ENCODE measurements at regions not wholly inside any gene's neighbourhood (a gene's known extent, or its start where the extent isn't known, plus 50 kb on each side); places are given as distances from the start of the nearest gene placed in this dataset.
A peak's percentile ranks its signal among the peaks of the same experiment; 100 is the strongest.
"Not testable (repeated sequence)": the region's sequence is repeated elsewhere in the genome, so short reads cannot be mapped to it uniquely, and the experiment has no call there.

GRCh38 chr5:39526914-39527477 is 102.2 kb upstream of the DAB2 start:
- TF ChIP-seq CTCF (conservative IDR thresholded peaks at IDR 0.05; ENCODE audit: low read length) = no peak
- peak; percentile 53 for DNase-seq (ENCODE audit: low read depth)
- no peak overlapping the region for H3K4me3 ChIP-seq (ENCODE audit: low read length)

GRCh38 chr5:39525781-39526180 is 101.0 kb upstream of the DAB2 start:
- not testable (repeated sequence) for DNase-seq (ENCODE audit: low read depth); H3K4me3 ChIP-seq (ENCODE audit: low read length)

GRCh38 chr5:39525271-39525670 is 100.5 kb upstream of the DAB2 start:
- TF ChIP-seq CTCF (conservative IDR thresholded peaks at IDR 0.05; ENCODE audit: low read length) = no peak
- no peak overlapping the region for H3K4me3 ChIP-seq (ENCODE audit: low read length)
- no peak for DNase-seq (ENCODE audit: low read depth)

- no peak overlapping the region for H3K4me3 ChIP-seq (ENCODE audit: low read length)
- no peak for TF ChIP-seq CTCF (conservative IDR thresholded peaks at IDR 0.05; ENCODE audit: low read length)
- DNase-seq (ENCODE audit: low read depth) = peak; percentile 86
Observed at GRCh38 chr5:39523821-39524220, 99.0 kb upstream of the DAB2 start.

- no peak overlapping the region for H3K4me3 ChIP-seq (ENCODE audit: low read length)
- TF ChIP-seq CTCF (conservative IDR thresholded peaks at IDR 0.05; ENCODE audit: low read length) = no peak
- peak; percentile 65 for DNase-seq (ENCODE audit: low read depth)
Observed at GRCh38 chr5:39521940-39522590, 97.3 kb upstream of the DAB2 start.

GRCh38 chr5:39521098-39521860 is 96.5 kb upstream of the DAB2 start:
- no peak for DNase-seq (ENCODE audit: low read depth)
- H3K4me3 ChIP-seq (ENCODE audit: low read length) = no peak overlapping the region
- no peak for TF ChIP-seq CTCF (conservative IDR thresholded peaks at IDR 0.05; ENCODE audit: low read length)

GRCh38 chr5:39520232-39520572 is 95.4 kb upstream of the DAB2 start:
- no peak for TF ChIP-seq CTCF (conservative IDR thresholded peaks at IDR 0.05; ENCODE audit: low read length)
- peak; percentile 96 for DNase-seq (ENCODE audit: low read depth)
- H3K4me3 ChIP-seq (ENCODE audit: low read length) = no peak overlapping the region
